Skeletal muscle tissue (tissue), 3 donors: ENCODE measurements at regions not wholly inside any gene's neighbourhood (a gene's known extent, or its start where the extent isn't known, plus 50 kb on each side); places are given as distances from the start of the nearest gene placed in this dataset.
"Not testable (repeated sequence)": the region's sequence is repeated elsewhere in the genome, so short reads cannot be mapped to it uniquely, and the experiment has no call there.

ENCODE experiments used
- H3K27ac ChIP-seq: one replicate; pipeline ENCODE4 v1.7.0; 2013; ENCODE audit warnings: mild to moderate bottlenecking, low read depth, low read length, inconsistent platforms
- H3K27me3 ChIP-seq, 3 donors: one replicate each; pipeline ENCODE4 v1.7.0; 2013; ENCODE audit warnings: low read length in 3 of 3; ENCODE audit not compliant: control insufficient read depth in 3 of 3, insufficient read depth in 3 of 3
- H3K36me3 ChIP-seq, 3 donors: one replicate each; pipeline ENCODE4 v1.7.0; 2013; ENCODE audit warnings: low read length in 3 of 3; ENCODE audit not compliant: control insufficient read depth in 3 of 3, insufficient read depth in 3 of 3
- H3K4me1 ChIP-seq, 3 donors: one replicate each; pipeline ENCODE4 v1.7.0; 2013; ENCODE audit warnings: low read length in 3 of 3, mild to moderate bottlenecking in 3 of 3; ENCODE audit not compliant: control insufficient read depth in 3 of 3, insufficient read depth in 3 of 3
- H3K4me3 ChIP-seq, 3 donors: one replicate each; pipeline ENCODE4 v1.7.0; 2013; ENCODE audit warnings: low read length in 3 of 3
- H3K9ac ChIP-seq, 3 donors: one replicate each; pipeline ENCODE4 v1.7.0; 2013; ENCODE audit warnings: low read length in 3 of 3, mild to moderate bottlenecking in 3 of 3, moderate library complexity in 2 of 3, low read depth in 1 of 3
- H3K9me3 ChIP-seq, 3 donors: one replicate each; pipeline ENCODE4 v1.7.0; 2013; ENCODE audit warnings: low read length in 3 of 3; ENCODE audit not compliant: control insufficient read depth in 3 of 3
- donor health status: Osteomylitis.

GRCh38 chrX:40405399-40405798, 175.4 kb upstream of the ATP6AP2 start:
- H3K9ac ChIP-seq, result no peak overlapping the region
- H3K4me1 ChIP-seq, result peaks cover 0 to 7% (median 5%) of the 10 kb centered on the region in 3 donors
- H3K27me3 ChIP-seq, result peaks cover 0 to 3% (median 0%) of the 10 kb centered on the region in 3 donors
- no peaks in the 10 kb centered on the region for H3K9me3 ChIP-seq
- no peak overlapping the region for H3K27ac ChIP-seq
- no peak overlapping the region for H3K4me3 ChIP-seq
- no peaks in the 10 kb centered on the region for H3K36me3 ChIP-seq

- Histone ChIP-seq H3K36me3 (no peaks in the 10 kb centered on the region), H3K27me3 (peaks cover 0 to 3% (median 0%) of the 10 kb centered on the region in 3 donors), H3K27ac (no peak overlapping the region), H3K4me1 (peaks cover 0 to 7% (median 5%) of the 10 kb centered on the region in 3 donors), H3K9me3 (no peaks in the 10 kb centered on the region), H3K4me3 (no peak overlapping the region), H3K9ac (no peak overlapping the region)
These were observed 177.0 kb upstream of the ATP6AP2 start for GRCh38 chrX:40403757-40404156.

GRCh38 chrX:40402831-40403533, 177.8 kb upstream of the ATP6AP2 start:
- H3K4me3 ChIP-seq, result no peak overlapping the region
- peaks cover 0 to 3% (median 0%) of the 10 kb centered on the region in 3 donors for H3K27me3 ChIP-seq
- H3K4me1 ChIP-seq, result peaks cover 0 to 7% (median 5%) of the 10 kb centered on the region in 3 donors
- H3K9ac ChIP-seq, result no peak overlapping the region
- H3K9me3 ChIP-seq, result no peaks in the 10 kb centered on the region
- H3K36me3 ChIP-seq, result no peaks in the 10 kb centered on the region
- no peak overlapping the region for H3K27ac ChIP-seq

- peaks cover 0 to 9% (median 0%) of the 10 kb centered on the region in 3 donors for H3K9me3 ChIP-seq
- no peaks in the 10 kb centered on the region for H3K27me3 ChIP-seq
- H3K9ac ChIP-seq, result no peak overlapping the region
- no peaks in the 10 kb centered on the region for H3K4me1 ChIP-seq
- no peak overlapping the region for H3K4me3 ChIP-seq
- H3K36me3 ChIP-seq, result no peaks in the 10 kb centered on the region
- no peak overlapping the region for H3K27ac ChIP-seq
These were observed 185.7 kb upstream of the ATP6AP2 start for GRCh38 chrX:40395102-40395501.

GRCh38 chrX:40394302-40394701, 186.5 kb upstream of the ATP6AP2 start:
- Histone ChIP-seq H3K9ac (no peak overlapping the region), H3K27me3 (no peaks in the 10 kb centered on the region), H3K4me1 (no peaks in the 10 kb centered on the region), H3K9me3 (peaks cover 0 to 9% (median 0%) of the 10 kb centered on the region in 3 donors), H3K4me3 (no peak overlapping the region), H3K27ac (no peak overlapping the region), H3K36me3 (no peaks in the 10 kb centered on the region)

- no peak overlapping the region for H3K27ac ChIP-seq
- peaks cover 0 to 7% (median 0%) of the 10 kb centered on the region in 3 donors for H3K9me3 ChIP-seq
- H3K27me3 ChIP-seq, result no peaks in the 10 kb centered on the region
- H3K36me3 ChIP-seq, result no peaks in the 10 kb centered on the region
- H3K4me3 ChIP-seq, result no peak overlapping the region
- H3K9ac ChIP-seq, result no peak overlapping the region
- no peaks in the 10 kb centered on the region for H3K4me1 ChIP-seq
These were observed 188.2 kb upstream of the ATP6AP2 start for GRCh38 chrX:40392599-40392998.

GRCh38 chrX:40391662-40392061, 189.1 kb upstream of the ATP6AP2 start:
- Histone ChIP-seq H3K27ac (no peak overlapping the region), H3K9ac (no peak overlapping the region), H3K9me3 (peaks cover 0 to 7% (median 0%) of the 10 kb centered on the region in 3 donors), H3K27me3 (no peaks in the 10 kb centered on the region), H3K4me1 (no peaks in the 10 kb centered on the region), H3K36me3 (no peaks in the 10 kb centered on the region), H3K4me3 (no peak overlapping the region)

GRCh38 chrX:40389555-40389954, 191.2 kb upstream of the ATP6AP2 start:
- Histone ChIP-seq H3K4me3 (no peak overlapping the region), H3K36me3 (no peaks in the 10 kb centered on the region), H3K27me3 (no peaks in the 10 kb centered on the region), H3K4me1 (no peaks in the 10 kb centered on the region), H3K9ac (no peak overlapping the region), H3K9me3 (peaks cover 0 to 7% (median 0%) of the 10 kb centered on the region in 3 donors), H3K27ac (no peak overlapping the region)

GRCh38 chrX:40388441-40388840, 192.3 kb upstream of the ATP6AP2 start:
- no peaks in the 10 kb centered on the region for H3K36me3 ChIP-seq
- H3K4me3 ChIP-seq, result no peak overlapping the region

GRCh38 chrX:40387869-40388268, 192.9 kb upstream of the ATP6AP2 start:
- H3K27me3 ChIP-seq, H3K9ac ChIP-seq, H3K36me3 ChIP-seq, H3K9me3 ChIP-seq, H3K27ac ChIP-seq, H3K4me3 ChIP-seq, H3K4me1 ChIP-seq: not testable (repeated sequence)

More at GRCh38 chrX:40388441-40388840, 192.3 kb upstream of the ATP6AP2 start:
- Histone ChIP-seq H3K4me1 (no peaks in the 10 kb centered on the region), H3K27ac (no peak overlapping the region), H3K9ac (no peak overlapping the region), H3K9me3 (peaks cover 0 to 7% (median 0%) of the 10 kb centered on the region in 3 donors), H3K27me3 (no peaks in the 10 kb centered on the region)
